B cell (primary cell): ENCODE measurements at regions not wholly inside any gene's neighbourhood (a gene's known extent, or its start where the extent isn't known, plus 50 kb on each side); places are given as distances from the start of the nearest gene placed in this dataset.

Source experiments
- ATAC-seq: fragments of 200-7000 bp; cut with Tn5 transposase; one replicate; pipeline ENCODE4 v1.10.0; 2021; ENCODE audit warnings: low read depth, mild to moderate bottlenecking, moderate number of reproducible peaks, moderate library complexity
- CTCF ChIA-PET: fragments of 350-600 bp; sonication (Branson Sonifier 250); formaldehyde crosslinking; loops from one replicate; lab custom pipeline; 2021; ENCODE audit warnings: antibody characterized with exemption, inconsistent platforms; lab: Charles Lee
- POLR2A ChIA-PET: fragments of 350-600 bp; sonication (Branson Sonifier 250); formaldehyde crosslinking; loops from one replicate; lab custom pipeline; 2021; ENCODE audit warnings: antibody characterized with exemption; lab: Charles Lee
- DNase-seq: peaks from one replicate; pipeline ENCODE4 v3.0.0; 2013
- H2AFZ ChIP-seq: 2 replicates; pipeline ENCODE4 v1.6.1; 2012; ENCODE audit warnings: mild to moderate bottlenecking, low read depth, low read length; ENCODE audit not compliant: insufficient read depth, poor library complexity, severe bottlenecking
- H3K27ac ChIP-seq, 2 donors: 1 replicate in 1 of 2; 2 replicates in 1 of 2; pipeline ENCODE4 v1.5.1; 2012 to 2013; ENCODE audit warnings: low read length in 2 of 2, mild to moderate bottlenecking in 2 of 2, moderate library complexity in 1 of 2
- H3K27me3 ChIP-seq, 4 experiments: fragments of 200-600 bp in 1 of 4; sonication (generic) in 1 of 4; replicated peaks in 1 of 4; 1 replicate in 2 of 4; 2 replicates in 2 of 4; pipeline versions ENCODE4 v1.6.1 to v1.7.0; 2013 to 2016; ENCODE audit warnings: low read length in 3 of 4, mild to moderate bottlenecking in 2 of 4, mixed read lengths in 1 of 4, moderate library complexity in 1 of 4; ENCODE audit not compliant: insufficient read depth in 4 of 4, control insufficient read depth in 3 of 4; ENCODE audit errors: control extremely low read depth in 1 of 4
- H3K36me3 ChIP-seq, 2 experiments: replicated peaks in 1 of 2; 1 replicate in 1 of 2; 2 replicates in 1 of 2; pipeline versions ENCODE4 v1.6.1 to v1.7.1; 2013; ENCODE audit warnings: low read length in 1 of 2; ENCODE audit not compliant: insufficient read depth in 2 of 2, control insufficient read depth in 1 of 2; ENCODE audit errors: control extremely low read depth in 1 of 2, extremely low read depth in 1 of 2
- H3K4me1 ChIP-seq, 2 donors: fragments of 200-600 bp in 1 of 2; sonication (generic) in 1 of 2; 1 replicate in 1 of 2; 2 replicates in 1 of 2; pipeline versions ENCODE4 v1.5.1 to v1.6.1; 2013 to 2017; ENCODE audit warnings: low read length in 2 of 2; ENCODE audit not compliant: control insufficient read depth in 2 of 2, insufficient read depth in 2 of 2
- H3K4me2 ChIP-seq: replicated peaks from 2 replicates; pipeline ENCODE3; 2012; ENCODE audit warnings: mild to moderate bottlenecking, low read depth, low read length; ENCODE audit not compliant: poor library complexity, severe bottlenecking
- H3K4me3 ChIP-seq, 5 experiments: fragments of 200-600 bp in 1 of 5; sonication (generic) in 1 of 5; 1 replicate in 3 of 5; 2 replicates in 2 of 5; pipeline versions ENCODE4 v1.5.1 to v1.7.0; 2011 to 2016; ENCODE audit warnings: low read length in 4 of 5, mild to moderate bottlenecking in 4 of 5, low read depth in 2 of 5, control low read depth in 1 of 5, moderate library complexity in 1 of 5; ENCODE audit not compliant: insufficient read depth in 1 of 5; ENCODE audit errors: control extremely low read depth in 1 of 5, extremely low read depth in 1 of 5
- H3K79me2 ChIP-seq: fragments of 200-600 bp; sonication (generic); one replicate; pipeline ENCODE4 v1.6.0; 2016; ENCODE audit warnings: low read length; ENCODE audit not compliant: control insufficient read depth, insufficient read depth
- H3K9ac ChIP-seq: fragments of 200-600 bp; sonication (generic); 2 replicates; pipeline ENCODE4 v1.6.1; 2017; ENCODE audit warnings: mild to moderate bottlenecking, low read length, moderate library complexity
- H3K9me3 ChIP-seq, 3 donors: one replicate each; pipeline versions ENCODE4 v1.6.1 to v1.7.1; 2013; ENCODE audit warnings: low read length in 2 of 3; ENCODE audit not compliant: control insufficient read depth in 2 of 3, insufficient read depth in 1 of 3; ENCODE audit errors: control extremely low read depth in 1 of 3
- H4K20me1 ChIP-seq: 2 replicates; pipeline ENCODE4 v1.6.0; 2012; ENCODE audit warnings: mild to moderate bottlenecking, low read length; ENCODE audit not compliant: insufficient read depth, control insufficient read depth, poor library complexity, severe bottlenecking
- H3K27ac Mint-ChIP-seq: one replicate; pipeline ENCODE4 v1.8.0; 2021; ENCODE audit warnings: mixed read lengths
- H3K27me3 Mint-ChIP-seq: one replicate; pipeline ENCODE4 v1.8.0; 2021; ENCODE audit warnings: mixed read lengths
- H3K4me1 Mint-ChIP-seq: one replicate; pipeline ENCODE4 v1.8.0; 2021; ENCODE audit warnings: mixed read lengths
- H3K4me3 Mint-ChIP-seq: one replicate; pipeline ENCODE4 v1.8.0; 2021; ENCODE audit warnings: mixed read lengths
- H3K9me3 Mint-ChIP-seq: one replicate; pipeline ENCODE4 v1.8.0; 2022; ENCODE audit warnings: mixed read lengths; ENCODE audit not compliant: insufficient read depth
- EZH2 ChIP-seq: IDR thresholded peaks from 2 replicates; pipeline ENCODE4 v1.6.1; 2012; ENCODE audit warnings: borderline replicate concordance, low read depth, mild to moderate bottlenecking, moderate library complexity, low read length; ENCODE audit not compliant: insufficient read depth, poor library complexity, severe bottlenecking
- WGBS: methylation state at CpG from one replicate; pipeline ENCODE4 v1.1.5; 2013; ENCODE audit warnings: missing lambda C conversion rate; ENCODE audit not compliant: insufficient coverage; 5-methylcytosine and 5-hydroxymethylcytosine counted together
- intact Hi-C: fragments of 100-400 bp; cut with micrococcal nuclease; formaldehyde crosslinking; loops from one replicate; pipeline ENCODE4 v1.10.0; 2022
- TF ChIP-seq, protein P1 (sequence below): fragments of 200-600 bp; IDR thresholded peaks from one replicate; pipeline ENCODE4 v1.8.0; 2022; ENCODE audit warnings: antibody characterized with exemption, mild to moderate bottlenecking

- Histone ChIP-seq H3K36me3 (no peaks in the 10 kb centered on the region), H3K4me3 (no peak overlapping the region), H3K9me3 (no peaks in the 10 kb centered on the region), H2AFZ (no peak overlapping the region), H3K79me2 (no peaks in the 10 kb centered on the region), H3K4me1 (no peaks in the 10 kb centered on the region), H4K20me1 (no peaks in the 10 kb centered on the region), H3K4me2 (no peak overlapping the region), H3K27me3 (no peaks in the 10 kb centered on the region), H3K9ac (no peak overlapping the region), H3K27ac (no peak overlapping the region)
- Mint-ChIP-seq H3K4me1 (no peaks in the 10 kb centered on the region), H3K9me3 (no peaks in the 10 kb centered on the region), H3K27me3 (no peaks in the 10 kb centered on the region), H3K27ac (no peak overlapping the region), H3K4me3 (no peak overlapping the region)
- WGBS = 100% methylated on average over 4 of the region's 6 CpGs
- TF ChIP-seq, protein P1, sequence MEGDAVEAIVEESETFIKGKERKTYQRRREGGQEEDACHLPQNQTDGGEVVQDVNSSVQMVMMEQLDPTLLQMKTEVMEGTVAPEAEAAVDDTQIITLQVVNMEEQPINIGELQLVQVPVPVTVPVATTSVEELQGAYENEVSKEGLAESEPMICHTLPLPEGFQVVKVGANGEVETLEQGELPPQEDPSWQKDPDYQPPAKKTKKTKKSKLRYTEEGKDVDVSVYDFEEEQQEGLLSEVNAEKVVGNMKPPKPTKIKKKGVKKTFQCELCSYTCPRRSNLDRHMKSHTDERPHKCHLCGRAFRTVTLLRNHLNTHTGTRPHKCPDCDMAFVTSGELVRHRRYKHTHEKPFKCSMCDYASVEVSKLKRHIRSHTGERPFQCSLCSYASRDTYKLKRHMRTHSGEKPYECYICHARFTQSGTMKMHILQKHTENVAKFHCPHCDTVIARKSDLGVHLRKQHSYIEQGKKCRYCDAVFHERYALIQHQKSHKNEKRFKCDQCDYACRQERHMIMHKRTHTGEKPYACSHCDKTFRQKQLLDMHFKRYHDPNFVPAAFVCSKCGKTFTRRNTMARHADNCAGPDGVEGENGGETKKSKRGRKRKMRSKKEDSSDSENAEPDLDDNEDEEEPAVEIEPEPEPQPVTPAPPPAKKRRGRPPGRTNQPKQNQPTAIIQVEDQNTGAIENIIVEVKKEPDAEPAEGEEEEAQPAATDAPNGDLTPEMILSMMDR = no peak
- no peak for TF ChIP-seq EZH2
- intact Hi-C loops = no loop called here
- ChIA-PET POLR2A (no interaction called here), CTCF (no interaction called here)
- no peak for DNase-seq
- ATAC-seq = no peak
These were observed 124.3 kb upstream of the ESRRG start for GRCh38 chr1:216847397-216848036.

DNA sequence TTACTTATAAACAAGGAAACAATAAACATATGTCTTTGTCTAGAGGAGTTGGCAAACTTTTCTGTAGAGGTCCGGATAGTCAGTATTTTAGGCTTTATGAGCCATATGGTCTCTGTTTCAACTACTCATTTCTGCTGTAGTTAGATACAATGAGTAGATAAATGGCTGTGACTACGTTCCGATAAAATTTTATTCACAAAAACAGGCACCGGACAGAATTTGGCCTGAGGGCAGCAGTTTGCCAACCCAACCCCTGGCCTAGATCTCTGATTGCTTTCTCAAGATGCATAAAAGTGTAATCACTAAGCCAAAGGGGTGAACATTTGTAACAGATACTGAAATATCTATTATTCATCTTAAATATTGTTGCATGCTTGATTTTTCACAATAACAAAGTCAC is 123.1 kb upstream of the ESRRG start:
- Histone ChIP-seq H3K4me2 (no peak overlapping the region), H3K36me3 (no peaks in the 10 kb centered on the region), H3K27ac (no peak overlapping the region), H2AFZ (no peak overlapping the region), H3K4me3 (no peak overlapping the region), H4K20me1 (no peaks in the 10 kb centered on the region), H3K9ac (no peak overlapping the region), H3K9me3 (no peaks in the 10 kb centered on the region), H3K4me1 (no peaks in the 10 kb centered on the region), H3K27me3 (no peaks in the 10 kb centered on the region), H3K79me2 (no peaks in the 10 kb centered on the region)
- no peak overlapping the region for H3K27ac Mint-ChIP-seq
- intact Hi-C loops = no loop called here
- H3K27me3 Mint-ChIP-seq = no peaks in the 10 kb centered on the region
- POLR2A ChIA-PET = no interaction called here
- TF ChIP-seq EZH2 = no peak
- TF ChIP-seq, protein P1 = no peak
- no peaks in the 10 kb centered on the region for H3K4me1 Mint-ChIP-seq
- 100% methylated on average over 2 of the region's 4 CpGs for WGBS
- DNase-seq (no peak), ATAC-seq (no peak)
- H3K9me3 Mint-ChIP-seq = no peaks in the 10 kb centered on the region
- CTCF ChIA-PET = no interaction called here
- no peak overlapping the region for H3K4me3 Mint-ChIP-seq
